ENCODE measurements at regions not wholly inside any gene's neighbourhood (a gene's known extent, or its start where the extent isn't known, plus 50 kb on each side); places are given as distances from the start of the nearest gene placed in this dataset.

DNA sequence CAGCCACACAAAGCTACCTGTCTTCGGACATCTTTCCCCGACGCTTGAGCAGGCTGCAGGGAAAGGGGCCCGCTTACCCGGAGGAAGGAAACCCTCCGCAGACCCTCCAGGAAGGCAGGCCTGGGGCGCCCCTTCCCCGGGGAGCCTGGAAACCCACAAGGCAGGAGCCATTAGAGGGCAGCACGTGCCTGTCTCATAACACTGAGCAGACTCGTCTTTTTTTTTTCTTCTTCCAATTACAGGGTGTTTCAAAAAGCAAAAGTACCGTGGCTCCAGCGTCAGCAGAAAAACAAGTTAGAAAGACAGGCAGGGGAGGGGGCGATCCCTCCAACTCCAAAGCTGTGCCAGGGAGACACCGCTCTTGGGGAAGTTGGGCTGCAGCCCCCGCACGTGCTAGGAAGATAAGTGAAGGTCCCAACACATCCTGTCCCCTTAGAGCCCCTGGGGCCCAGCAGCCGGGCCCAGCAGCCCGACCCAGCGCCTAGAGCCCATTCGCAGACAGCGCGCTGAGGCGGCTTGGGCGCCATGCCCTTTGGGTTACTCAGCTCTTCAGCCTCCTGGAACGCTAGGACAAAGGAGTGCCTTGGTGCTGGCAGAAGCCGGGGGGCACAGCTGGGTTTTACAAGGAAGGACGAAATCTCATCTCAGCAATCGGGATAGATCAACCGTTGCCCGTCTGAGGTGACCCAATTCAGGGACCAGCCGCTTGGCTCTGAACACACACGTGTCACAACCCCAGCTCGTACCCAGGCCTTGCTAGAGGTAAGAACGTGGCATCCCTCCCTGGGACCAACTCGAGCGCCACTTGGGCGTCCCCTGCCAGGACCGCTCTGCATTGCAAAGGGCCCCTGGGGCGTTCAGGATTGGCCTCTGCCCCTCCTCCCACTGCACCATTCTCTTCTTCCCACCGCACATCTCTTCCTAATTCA, 136.3 kb downstream of the LY86 start:
- no peak overlapping the region for H3K4me3 ChIP-seq (ENCODE audit: low read depth, low read length)
- DNase-seq (ENCODE audit: low read depth), result peak; percentile 46
- TF ChIP-seq, protein P1, sequence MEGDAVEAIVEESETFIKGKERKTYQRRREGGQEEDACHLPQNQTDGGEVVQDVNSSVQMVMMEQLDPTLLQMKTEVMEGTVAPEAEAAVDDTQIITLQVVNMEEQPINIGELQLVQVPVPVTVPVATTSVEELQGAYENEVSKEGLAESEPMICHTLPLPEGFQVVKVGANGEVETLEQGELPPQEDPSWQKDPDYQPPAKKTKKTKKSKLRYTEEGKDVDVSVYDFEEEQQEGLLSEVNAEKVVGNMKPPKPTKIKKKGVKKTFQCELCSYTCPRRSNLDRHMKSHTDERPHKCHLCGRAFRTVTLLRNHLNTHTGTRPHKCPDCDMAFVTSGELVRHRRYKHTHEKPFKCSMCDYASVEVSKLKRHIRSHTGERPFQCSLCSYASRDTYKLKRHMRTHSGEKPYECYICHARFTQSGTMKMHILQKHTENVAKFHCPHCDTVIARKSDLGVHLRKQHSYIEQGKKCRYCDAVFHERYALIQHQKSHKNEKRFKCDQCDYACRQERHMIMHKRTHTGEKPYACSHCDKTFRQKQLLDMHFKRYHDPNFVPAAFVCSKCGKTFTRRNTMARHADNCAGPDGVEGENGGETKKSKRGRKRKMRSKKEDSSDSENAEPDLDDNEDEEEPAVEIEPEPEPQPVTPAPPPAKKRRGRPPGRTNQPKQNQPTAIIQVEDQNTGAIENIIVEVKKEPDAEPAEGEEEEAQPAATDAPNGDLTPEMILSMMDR (IDR thresholded peaks at IDR 0.05; ENCODE audit: control insufficient read depth, extremely low read depth, insufficient read depth), result peak; percentile 81

DNA sequence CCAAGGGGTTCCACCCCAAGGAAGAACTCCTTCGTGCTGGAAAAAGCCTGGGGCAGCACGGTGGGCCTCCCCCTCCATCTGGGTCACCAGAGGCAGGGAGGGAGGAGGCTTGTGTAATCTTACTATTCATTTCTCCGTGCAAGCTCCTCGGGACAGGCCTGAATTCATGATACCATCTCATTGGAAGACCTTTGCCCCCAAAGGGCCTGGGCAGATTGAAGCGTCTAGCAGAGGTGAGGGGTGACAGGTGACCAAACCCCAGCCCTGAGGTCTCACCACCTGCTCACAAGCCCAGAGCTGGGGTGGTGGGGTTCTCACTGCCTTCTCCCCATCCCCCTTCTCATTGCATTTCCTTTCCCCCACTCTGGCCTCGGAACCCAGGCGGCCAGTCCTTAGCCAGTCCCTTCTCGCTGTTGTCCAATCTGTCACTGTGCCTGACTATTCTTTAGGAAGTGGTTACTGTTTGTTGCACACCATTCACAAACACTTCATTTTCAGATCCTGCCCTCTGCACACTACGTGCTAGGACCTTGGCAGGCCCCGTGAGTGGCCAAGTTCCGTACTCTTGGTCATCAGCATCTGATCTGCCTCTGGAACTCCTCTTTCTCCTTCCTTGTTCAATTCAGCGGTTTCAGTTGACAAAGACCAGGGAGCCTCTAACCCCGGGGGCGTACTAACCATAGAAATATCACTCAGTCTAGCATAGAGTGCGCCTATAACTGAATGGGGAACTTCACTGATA, 137.1 kb downstream of the LY86 start:
- DNase-seq (ENCODE audit: low read depth), result no peak
- no peak overlapping the region for H3K4me3 ChIP-seq (ENCODE audit: low read depth, low read length)
- TF ChIP-seq, protein P1 (IDR thresholded peaks at IDR 0.05; ENCODE audit: control insufficient read depth, extremely low read depth, insufficient read depth), result no peak

GRCh38 chr6:6728169-6728941, 139.8 kb downstream of the LY86 start:
- H3K4me3 ChIP-seq (ENCODE audit: low read depth, low read length), result no peak overlapping the region
- TF ChIP-seq, protein P1 (IDR thresholded peaks at IDR 0.05; ENCODE audit: control insufficient read depth, extremely low read depth, insufficient read depth), result no peak
- DNase-seq (ENCODE audit: low read depth), result no peak

- no peak for DNase-seq (ENCODE audit: low read depth)
- no peak overlapping the region for H3K4me3 ChIP-seq (ENCODE audit: low read depth, low read length)
- TF ChIP-seq, protein P1 (IDR thresholded peaks at IDR 0.05; ENCODE audit: control insufficient read depth, extremely low read depth, insufficient read depth), result no peak
Observed at GRCh38 chr6:6729971-6730370, 141.5 kb downstream of the LY86 start.

- TF ChIP-seq, protein P1 (IDR thresholded peaks at IDR 0.05; ENCODE audit: control insufficient read depth, extremely low read depth, insufficient read depth), result no peak
- no peak overlapping the region for H3K4me3 ChIP-seq (ENCODE audit: low read depth, low read length)
- DNase-seq (ENCODE audit: low read depth), result no peak
Observed at GRCh38 chr6:6730831-6731230, 142.3 kb downstream of the LY86 start.

Data from LNCaP clone FGC (cell line).